Kidney (tissue), 13 donors: ENCODE measurements at regions not wholly inside any gene's neighbourhood (a gene's known extent, or its start where the extent isn't known, plus 50 kb on each side); places are given as distances from the start of the nearest gene placed in this dataset.

ENCODE experiments used
- DNase-seq, 5 donors: peaks; one replicate each; pipeline ENCODE4 v3.0.0-alpha.2; 2013 to 2020
- FAIRE-seq: peaks from 2 replicates; lab custom pipeline; 2012; peaks lifted over from hg19 to GRCh38; lab: Jason Lieb, UNC
- H3K27ac ChIP-seq, 2 donors: one replicate each; pipeline ENCODE4 v1.7.0; 2013; ENCODE audit warnings: low read depth in 2 of 2, low read length in 2 of 2, inconsistent platforms in 1 of 2
- H3K27me3 ChIP-seq: one replicate; pipeline ENCODE4 v1.7.1; 2013; ENCODE audit warnings: low read length, inconsistent platforms; ENCODE audit not compliant: control insufficient read depth, insufficient read depth
- H3K36me3 ChIP-seq, 3 donors: one replicate each; pipeline versions ENCODE4 v1.7.0 to v1.7.1; 2013; ENCODE audit warnings: low read length in 3 of 3, control low read depth in 1 of 3, inconsistent platforms in 1 of 3; ENCODE audit not compliant: insufficient read depth in 3 of 3, control insufficient read depth in 2 of 3
- H3K4me1 ChIP-seq, 3 donors: one replicate each; pipeline versions ENCODE4 v1.7.0 to v1.7.1; 2013; ENCODE audit warnings: low read length in 3 of 3, inconsistent platforms in 1 of 3, low read depth in 1 of 3; ENCODE audit not compliant: control insufficient read depth in 2 of 3, insufficient read depth in 2 of 3
- H3K4me3 ChIP-seq, 3 donors: one replicate each; pipeline versions ENCODE4 v1.7.0 to v1.8.1; 2013; ENCODE audit warnings: low read length in 3 of 3, control low read depth in 1 of 3, inconsistent platforms in 1 of 3
- H3K9ac ChIP-seq, 3 donors: one replicate each; pipeline versions ENCODE4 v1.7.0 to v1.7.1; 2013; ENCODE audit warnings: low read length in 3 of 3, control low read depth in 1 of 3, inconsistent platforms in 1 of 3
- H3K9me3 ChIP-seq, 3 donors: one replicate each; pipeline versions ENCODE4 v1.7.0 to v1.7.1; 2013; ENCODE audit warnings: low read length in 3 of 3, control low read depth in 1 of 3, inconsistent platforms in 1 of 3; ENCODE audit not compliant: control insufficient read depth in 2 of 3, insufficient read depth in 1 of 3
- CTCF ChIP-seq: IDR thresholded peaks from 3 replicates; pipeline ENCODE4 v1.5.1; 2012; ENCODE audit warnings: mild to moderate bottlenecking, moderate library complexity, borderline replicate concordance; ENCODE audit not compliant: insufficient read depth; ENCODE audit errors: extremely low read depth
- intact Hi-C: fragments of 100-400 bp; cut with DNase I; formaldehyde crosslinking; loops from one replicate; pipeline ENCODE4 v1.11.1; 2022
- donor health status: control.
- donor health status: control.
- donor health status: control.
- donor health status: control.
- donor health status: control.
- donor health status: DM: yes; HTN: yes; CAD: no.
- donor health status: Normal renal cell carcinoma (clear cell type).

- Histone ChIP-seq H3K4me1 (peaks cover 0 to 5% (median 0%) of the 10 kb centered on the region in 3 donors), H3K9ac (no peak overlapping the region), H3K36me3 (no peaks in the 10 kb centered on the region), H3K27ac (no peak overlapping the region), H3K4me3 (no peak overlapping the region), H3K9me3 (no peaks in the 10 kb centered on the region), H3K27me3 (no peaks in the 10 kb centered on the region)
- no peak for FAIRE-seq
- TF ChIP-seq CTCF: no peak
- DNase-seq: no peak
- intact Hi-C loops: no loop called here
Observed at GRCh38 chr11:121797496-121797895, 318.5 kb downstream of the BLID start.

GRCh38 chr11:121795174-121795573 lies 320.8 kb downstream of the BLID start:
- no peaks in the 10 kb centered on the region for H3K9me3 ChIP-seq
- H3K27ac ChIP-seq: no peak overlapping the region
- intact Hi-C loops: no loop called here
- no peaks in the 10 kb centered on the region for H3K27me3 ChIP-seq
- no peak overlapping the region for H3K9ac ChIP-seq
- no peaks in the 10 kb centered on the region for H3K36me3 ChIP-seq
- TF ChIP-seq CTCF: no peak
- no peak for FAIRE-seq
- peak in 3 of 5 donors; percentile 14 to 51 (median 24) for DNase-seq
- H3K4me1 ChIP-seq: peaks cover 0 to under 1% (median 0%) of the 10 kb centered on the region in 3 donors
- no peak overlapping the region for H3K4me3 ChIP-seq

- FAIRE-seq: no peak
Observed at GRCh38 chr11:121794671-121795141, 321.3 kb downstream of the BLID start.

More at GRCh38 chr11:121794671-121795141, 321.3 kb downstream of the BLID start:
- Histone ChIP-seq H3K4me1 (no peaks in the 10 kb centered on the region), H3K9ac (no peak overlapping the region), H3K9me3 (no peaks in the 10 kb centered on the region), H3K27me3 (no peaks in the 10 kb centered on the region), H3K27ac (no peak overlapping the region), H3K4me3 (no peak overlapping the region), H3K36me3 (no peaks in the 10 kb centered on the region)
- no peak for TF ChIP-seq CTCF
- no peak for DNase-seq
- intact Hi-C loops: no loop called here
